B cell (primary cell): ENCODE measurements at regions not wholly inside any gene's neighbourhood (a gene's known extent, or its start where the extent isn't known, plus 50 kb on each side); places are given as distances from the start of the nearest gene placed in this dataset.

Experiments used
- ATAC-seq: fragments of 200-7000 bp; cut with Tn5 transposase; one replicate; pipeline ENCODE4 v1.10.0; 2021; ENCODE audit warnings: low read depth, mild to moderate bottlenecking, moderate number of reproducible peaks, moderate library complexity
- CTCF ChIA-PET: fragments of 350-600 bp; sonication (Branson Sonifier 250); formaldehyde crosslinking; loops from one replicate; lab custom pipeline; 2021; ENCODE audit warnings: antibody characterized with exemption, inconsistent platforms; lab: Charles Lee
- POLR2A ChIA-PET: fragments of 350-600 bp; sonication (Branson Sonifier 250); formaldehyde crosslinking; loops from one replicate; lab custom pipeline; 2021; ENCODE audit warnings: antibody characterized with exemption; lab: Charles Lee
- DNase-seq: peaks from one replicate; pipeline ENCODE4 v3.0.0; 2013
- H2AFZ ChIP-seq: 2 replicates; pipeline ENCODE4 v1.6.1; 2012; ENCODE audit warnings: mild to moderate bottlenecking, low read depth, low read length; ENCODE audit not compliant: insufficient read depth, poor library complexity, severe bottlenecking
- H3K27ac ChIP-seq, 2 donors: 1 replicate in 1 of 2; 2 replicates in 1 of 2; pipeline ENCODE4 v1.5.1; 2012 to 2013; ENCODE audit warnings: low read length in 2 of 2, mild to moderate bottlenecking in 2 of 2, moderate library complexity in 1 of 2
- H3K27me3 ChIP-seq, 4 experiments: fragments of 200-600 bp in 1 of 4; sonication (generic) in 1 of 4; replicated peaks in 1 of 4; 1 replicate in 2 of 4; 2 replicates in 2 of 4; pipeline versions ENCODE4 v1.6.1 to v1.7.0; 2013 to 2016; ENCODE audit warnings: low read length in 3 of 4, mild to moderate bottlenecking in 2 of 4, mixed read lengths in 1 of 4, moderate library complexity in 1 of 4; ENCODE audit not compliant: insufficient read depth in 4 of 4, control insufficient read depth in 3 of 4; ENCODE audit errors: control extremely low read depth in 1 of 4
- H3K36me3 ChIP-seq, 2 experiments: replicated peaks in 1 of 2; 1 replicate in 1 of 2; 2 replicates in 1 of 2; pipeline versions ENCODE4 v1.6.1 to v1.7.1; 2013; ENCODE audit warnings: low read length in 1 of 2; ENCODE audit not compliant: insufficient read depth in 2 of 2, control insufficient read depth in 1 of 2; ENCODE audit errors: control extremely low read depth in 1 of 2, extremely low read depth in 1 of 2
- H3K4me1 ChIP-seq, 2 donors: fragments of 200-600 bp in 1 of 2; sonication (generic) in 1 of 2; 1 replicate in 1 of 2; 2 replicates in 1 of 2; pipeline versions ENCODE4 v1.5.1 to v1.6.1; 2013 to 2017; ENCODE audit warnings: low read length in 2 of 2; ENCODE audit not compliant: control insufficient read depth in 2 of 2, insufficient read depth in 2 of 2
- H3K4me2 ChIP-seq: replicated peaks from 2 replicates; pipeline ENCODE3; 2012; ENCODE audit warnings: mild to moderate bottlenecking, low read depth, low read length; ENCODE audit not compliant: poor library complexity, severe bottlenecking
- H3K4me3 ChIP-seq, 5 experiments: fragments of 200-600 bp in 1 of 5; sonication (generic) in 1 of 5; 1 replicate in 3 of 5; 2 replicates in 2 of 5; pipeline versions ENCODE4 v1.5.1 to v1.7.0; 2011 to 2016; ENCODE audit warnings: low read length in 4 of 5, mild to moderate bottlenecking in 4 of 5, low read depth in 2 of 5, control low read depth in 1 of 5, moderate library complexity in 1 of 5; ENCODE audit not compliant: insufficient read depth in 1 of 5; ENCODE audit errors: control extremely low read depth in 1 of 5, extremely low read depth in 1 of 5
- H3K79me2 ChIP-seq: fragments of 200-600 bp; sonication (generic); one replicate; pipeline ENCODE4 v1.6.0; 2016; ENCODE audit warnings: low read length; ENCODE audit not compliant: control insufficient read depth, insufficient read depth
- H3K9ac ChIP-seq: fragments of 200-600 bp; sonication (generic); 2 replicates; pipeline ENCODE4 v1.6.1; 2017; ENCODE audit warnings: mild to moderate bottlenecking, low read length, moderate library complexity
- H3K9me3 ChIP-seq, 3 donors: one replicate each; pipeline versions ENCODE4 v1.6.1 to v1.7.1; 2013; ENCODE audit warnings: low read length in 2 of 3; ENCODE audit not compliant: control insufficient read depth in 2 of 3, insufficient read depth in 1 of 3; ENCODE audit errors: control extremely low read depth in 1 of 3
- H4K20me1 ChIP-seq: 2 replicates; pipeline ENCODE4 v1.6.0; 2012; ENCODE audit warnings: mild to moderate bottlenecking, low read length; ENCODE audit not compliant: insufficient read depth, control insufficient read depth, poor library complexity, severe bottlenecking
- H3K27ac Mint-ChIP-seq: one replicate; pipeline ENCODE4 v1.8.0; 2021; ENCODE audit warnings: mixed read lengths
- H3K27me3 Mint-ChIP-seq: one replicate; pipeline ENCODE4 v1.8.0; 2021; ENCODE audit warnings: mixed read lengths
- H3K4me1 Mint-ChIP-seq: one replicate; pipeline ENCODE4 v1.8.0; 2021; ENCODE audit warnings: mixed read lengths
- H3K4me3 Mint-ChIP-seq: one replicate; pipeline ENCODE4 v1.8.0; 2021; ENCODE audit warnings: mixed read lengths
- H3K9me3 Mint-ChIP-seq: one replicate; pipeline ENCODE4 v1.8.0; 2022; ENCODE audit warnings: mixed read lengths; ENCODE audit not compliant: insufficient read depth
- EZH2 ChIP-seq: IDR thresholded peaks from 2 replicates; pipeline ENCODE4 v1.6.1; 2012; ENCODE audit warnings: borderline replicate concordance, low read depth, mild to moderate bottlenecking, moderate library complexity, low read length; ENCODE audit not compliant: insufficient read depth, poor library complexity, severe bottlenecking
- WGBS: methylation state at CpG from one replicate; pipeline ENCODE4 v1.1.5; 2013; ENCODE audit warnings: missing lambda C conversion rate; ENCODE audit not compliant: insufficient coverage; 5-methylcytosine and 5-hydroxymethylcytosine counted together
- intact Hi-C: fragments of 100-400 bp; cut with micrococcal nuclease; formaldehyde crosslinking; loops from one replicate; pipeline ENCODE4 v1.10.0; 2022
- TF ChIP-seq, protein P1 (sequence below): fragments of 200-600 bp; IDR thresholded peaks from one replicate; pipeline ENCODE4 v1.8.0; 2022; ENCODE audit warnings: antibody characterized with exemption, mild to moderate bottlenecking

- H3K79me2 ChIP-seq, result no peaks in the 10 kb centered on the region
- DNase-seq (no peak), ATAC-seq (no peak)
- Mint-ChIP-seq H3K4me1 (no peaks in the 10 kb centered on the region), H3K9me3 (peaks cover 20% of the 10 kb centered on the region), H3K4me3 (no peak overlapping the region), H3K27ac (no peak overlapping the region), H3K27me3 (no peaks in the 10 kb centered on the region)
- WGBS, result 41% methylated on average over 3 of the region's 7 CpGs
- H3K9me3 ChIP-seq, result peaks cover 0 to 65% (median 6%) of the 10 kb centered on the region in 3 donors
- TF ChIP-seq, protein P1, sequence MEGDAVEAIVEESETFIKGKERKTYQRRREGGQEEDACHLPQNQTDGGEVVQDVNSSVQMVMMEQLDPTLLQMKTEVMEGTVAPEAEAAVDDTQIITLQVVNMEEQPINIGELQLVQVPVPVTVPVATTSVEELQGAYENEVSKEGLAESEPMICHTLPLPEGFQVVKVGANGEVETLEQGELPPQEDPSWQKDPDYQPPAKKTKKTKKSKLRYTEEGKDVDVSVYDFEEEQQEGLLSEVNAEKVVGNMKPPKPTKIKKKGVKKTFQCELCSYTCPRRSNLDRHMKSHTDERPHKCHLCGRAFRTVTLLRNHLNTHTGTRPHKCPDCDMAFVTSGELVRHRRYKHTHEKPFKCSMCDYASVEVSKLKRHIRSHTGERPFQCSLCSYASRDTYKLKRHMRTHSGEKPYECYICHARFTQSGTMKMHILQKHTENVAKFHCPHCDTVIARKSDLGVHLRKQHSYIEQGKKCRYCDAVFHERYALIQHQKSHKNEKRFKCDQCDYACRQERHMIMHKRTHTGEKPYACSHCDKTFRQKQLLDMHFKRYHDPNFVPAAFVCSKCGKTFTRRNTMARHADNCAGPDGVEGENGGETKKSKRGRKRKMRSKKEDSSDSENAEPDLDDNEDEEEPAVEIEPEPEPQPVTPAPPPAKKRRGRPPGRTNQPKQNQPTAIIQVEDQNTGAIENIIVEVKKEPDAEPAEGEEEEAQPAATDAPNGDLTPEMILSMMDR, result no peak
- no peak for TF ChIP-seq EZH2
- CTCF ChIA-PET, result no interaction called here
- POLR2A ChIA-PET, result no interaction called here
- no peak overlapping the region for H3K9ac ChIP-seq
- intact Hi-C loops, result no loop called here
- no peak overlapping the region for H2AFZ ChIP-seq
- H3K4me3 ChIP-seq, result no peak overlapping the region
- no peaks in the 10 kb centered on the region for H3K36me3 ChIP-seq
- no peak overlapping the region for H3K27ac ChIP-seq
- no peaks in the 10 kb centered on the region for H4K20me1 ChIP-seq
- no peaks in the 10 kb centered on the region for H3K4me1 ChIP-seq
- no peak overlapping the region for H3K4me2 ChIP-seq
- H3K27me3 ChIP-seq, result no peaks in the 10 kb centered on the region
Observed at GRCh38 chr19:56983171-56983570, 136.6 kb upstream of the USP29 start.

DNA sequence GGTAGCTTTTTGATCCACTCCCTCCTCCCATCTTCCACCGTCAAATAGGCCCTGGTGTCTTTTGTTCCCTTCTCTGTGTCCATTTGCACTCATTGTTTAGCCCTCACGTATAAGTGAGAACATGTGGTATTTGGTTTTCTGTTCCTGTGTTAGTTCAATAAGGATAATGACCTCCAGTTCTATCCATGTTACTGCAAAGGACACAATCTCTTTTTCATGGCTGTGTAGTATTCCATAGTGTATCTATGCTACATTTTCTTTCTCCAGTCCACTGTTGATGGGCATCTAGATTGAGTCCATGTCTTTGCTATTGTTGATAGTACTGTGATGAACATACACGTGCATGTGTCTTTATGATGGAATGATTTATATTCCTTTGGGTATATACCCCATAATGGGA lies 136.0 kb upstream of the USP29 start:
- ATAC-seq (no peak), DNase-seq (no peak)
- ChIA-PET CTCF (no interaction called here), POLR2A (no interaction called here)
- H3K4me1 Mint-ChIP-seq, result no peaks in the 10 kb centered on the region
- intact Hi-C loops, result no loop called here
- Histone ChIP-seq H3K4me1 (no peaks in the 10 kb centered on the region), H3K4me3 (no peak overlapping the region), H2AFZ (no peak overlapping the region), H3K27me3 (no peaks in the 10 kb centered on the region), H3K27ac (no peak overlapping the region), H3K9ac (no peak overlapping the region), H3K36me3 (no peaks in the 10 kb centered on the region), H4K20me1 (no peaks in the 10 kb centered on the region), H3K79me2 (no peaks in the 10 kb centered on the region), H3K9me3 (peaks cover 0 to 65% (median 6%) of the 10 kb centered on the region in 3 donors), H3K4me2 (no peak overlapping the region)
- no CpG with 5 or more reads among the region's 3 CpGs for WGBS
- TF ChIP-seq, protein P1, result no peak
- no peak for TF ChIP-seq EZH2
- H3K27ac Mint-ChIP-seq, result no peak overlapping the region
- no peak overlapping the region for H3K4me3 Mint-ChIP-seq
- H3K9me3 Mint-ChIP-seq, result peaks cover 20% of the 10 kb centered on the region
- H3K27me3 Mint-ChIP-seq, result no peaks in the 10 kb centered on the region
